Activated naive CD8-positive, alpha-beta T cell treated with anti-CD3 and anti-CD28 coated beads, Interleukin-2, amount 50 U/mL, for 16 hours (primary cell): ENCODE measurements at regions not wholly inside any gene's neighbourhood (a gene's known extent, or its start where the extent isn't known, plus 50 kb on each side); places are given as distances from the start of the nearest gene placed in this dataset.

Experiments used
- DNase-seq: peaks from one replicate; pipeline ENCODE4 v3.0.0-alpha.2; 2020; ENCODE audit warnings: low read depth, low spot score

DNA sequence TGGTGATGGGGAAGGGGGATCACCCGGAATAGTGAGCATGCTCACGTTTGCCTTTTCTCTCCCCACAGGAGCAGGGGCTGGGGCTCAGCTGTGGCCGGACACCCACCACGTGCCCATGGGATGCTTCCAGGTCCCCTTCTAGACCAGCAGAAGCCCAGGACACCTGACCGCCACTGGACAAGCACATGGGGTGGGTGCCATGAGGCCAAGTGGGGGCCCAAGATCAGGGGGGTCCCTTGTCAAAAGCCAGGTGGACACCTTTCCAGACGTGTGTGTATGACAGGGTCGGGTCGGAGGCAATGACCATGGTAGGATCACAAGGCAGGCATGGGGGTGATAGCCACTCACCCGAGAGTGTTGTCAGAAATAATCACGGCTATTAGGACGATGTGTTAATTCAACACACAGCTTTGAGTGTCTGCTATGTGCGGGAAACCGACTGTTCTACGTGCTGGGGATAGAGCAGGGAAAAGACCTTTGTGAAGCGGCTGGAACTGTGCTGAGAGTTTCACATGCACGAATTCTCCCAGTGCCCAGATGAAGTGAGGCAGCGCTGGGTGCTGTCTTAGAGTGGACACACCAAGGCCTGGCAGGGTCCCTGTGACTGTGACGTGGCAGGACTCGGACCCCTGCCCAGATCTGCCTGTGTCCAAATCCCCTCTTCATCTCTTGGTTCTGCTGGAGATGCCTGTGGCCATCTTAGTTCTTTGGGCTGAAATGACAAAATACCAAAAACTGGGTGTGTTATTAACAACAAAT lies 244.7 kb downstream of the NDUFA10 start:
- no peak for DNase-seq

DNA sequence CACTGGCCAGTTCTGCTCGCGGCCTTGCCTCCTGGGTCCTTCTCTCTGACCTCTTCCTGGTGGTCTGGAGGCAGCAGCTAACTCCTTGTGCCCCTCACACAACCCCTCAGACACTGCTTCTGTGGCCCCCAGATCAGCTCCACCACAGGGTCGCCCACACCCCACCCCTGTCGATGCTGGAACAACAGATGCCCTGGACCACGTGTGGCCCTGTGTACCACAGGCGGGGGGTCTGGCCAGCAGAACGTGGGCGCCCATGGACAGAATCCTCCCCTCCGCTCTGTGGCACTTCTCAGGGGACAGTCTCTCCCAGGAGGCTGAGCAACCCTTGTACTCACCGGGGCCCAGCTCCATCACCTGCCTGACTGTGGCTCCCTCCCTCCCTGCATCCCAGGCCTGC lies 245.6 kb downstream of the NDUFA10 start:
- no peak for DNase-seq

DNA sequence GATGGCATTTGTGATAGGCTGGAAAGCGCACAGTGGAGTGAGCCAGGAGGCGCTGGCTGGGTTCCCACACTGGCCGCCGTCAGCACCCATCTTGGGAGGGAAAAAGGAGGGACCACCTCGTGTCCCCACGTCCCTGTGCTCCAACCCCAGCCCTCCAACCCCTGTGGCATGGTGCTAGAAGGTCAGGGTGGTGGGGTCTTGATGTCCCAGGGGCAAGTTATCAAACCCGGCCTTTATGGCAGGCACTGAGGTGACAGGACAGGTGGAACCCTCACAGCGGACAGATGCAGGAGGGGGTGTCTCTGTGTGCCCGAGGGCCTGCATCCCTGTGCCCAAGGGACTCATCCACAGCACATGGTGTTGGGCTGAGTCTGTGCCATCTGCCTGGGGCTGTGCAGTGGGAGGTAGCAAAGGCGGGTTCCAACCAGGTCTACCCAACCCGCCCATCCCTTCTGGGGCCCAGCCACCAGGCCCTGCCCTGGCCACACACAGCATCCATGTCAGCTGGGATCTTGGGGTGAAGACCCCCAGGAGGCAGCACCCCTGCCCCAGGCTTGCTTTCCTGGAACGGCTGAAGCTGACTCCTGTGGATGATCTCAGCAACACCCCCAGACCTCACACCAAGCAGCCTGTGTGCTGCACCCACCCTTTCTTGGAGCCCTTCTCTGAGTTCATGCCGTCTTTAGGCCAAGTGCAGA lies 246.1 kb downstream of the NDUFA10 start:
- no peak for DNase-seq

DNA sequence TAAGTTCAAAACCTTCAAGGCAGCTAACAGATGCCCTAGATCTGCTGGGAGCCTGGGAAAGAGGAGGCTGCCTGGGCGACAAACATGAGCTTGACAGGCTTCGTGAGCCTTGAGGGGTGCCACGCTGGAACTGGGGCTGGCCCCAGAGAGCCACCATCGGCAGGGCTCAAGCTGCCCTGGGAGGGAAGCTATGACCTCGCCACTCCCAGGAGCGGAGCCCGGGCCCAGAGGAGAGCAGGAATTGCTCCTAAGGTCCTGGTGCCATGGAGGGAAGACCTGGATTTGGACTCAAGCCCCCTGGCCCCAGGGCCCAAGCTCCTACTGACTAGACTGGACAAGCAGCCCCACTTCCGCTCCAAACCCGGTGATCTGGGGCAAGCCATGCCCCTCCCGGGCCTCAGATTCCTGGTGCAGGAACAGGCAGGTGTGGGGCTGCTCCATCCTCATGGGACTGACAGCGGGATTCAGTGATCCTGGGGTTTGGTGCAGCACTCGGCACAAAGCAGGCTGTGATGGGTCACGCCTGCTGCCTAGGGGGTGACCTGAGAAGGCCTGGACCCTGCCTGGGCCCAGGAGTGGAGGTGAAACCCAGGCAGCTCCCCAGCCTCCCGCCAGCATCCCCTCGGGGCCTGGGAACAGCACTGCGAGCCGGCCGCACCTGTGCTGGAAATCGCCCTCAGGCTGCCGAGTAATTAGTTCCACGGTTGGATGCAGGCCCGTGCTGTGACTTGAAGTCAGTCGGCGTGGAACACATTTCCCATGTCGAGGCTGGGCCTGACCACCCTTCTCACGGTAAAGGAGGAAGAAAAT lies 246.9 kb downstream of the NDUFA10 start:
- no peak for DNase-seq

DNA sequence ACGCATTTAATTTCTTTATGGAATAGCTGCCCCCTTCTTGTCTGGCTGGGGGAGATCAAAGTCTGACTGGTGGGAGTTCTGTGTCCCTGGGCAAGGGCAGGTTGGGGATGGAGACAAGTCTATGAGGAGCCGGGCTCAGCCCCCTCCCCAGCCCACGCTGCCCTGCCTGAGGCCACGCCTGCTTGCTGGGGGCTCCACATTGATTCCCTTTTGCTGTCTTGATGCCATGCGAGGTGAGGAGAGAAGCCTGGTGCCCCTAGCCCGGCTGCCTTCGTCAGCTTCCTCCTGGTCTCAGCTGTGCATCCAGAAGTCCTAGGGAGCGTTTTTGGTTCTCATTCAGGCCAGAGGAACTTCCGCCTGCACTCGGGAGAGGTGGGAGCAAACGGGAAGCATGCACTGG lies 247.9 kb downstream of the NDUFA10 start:
- no peak for DNase-seq

DNA sequence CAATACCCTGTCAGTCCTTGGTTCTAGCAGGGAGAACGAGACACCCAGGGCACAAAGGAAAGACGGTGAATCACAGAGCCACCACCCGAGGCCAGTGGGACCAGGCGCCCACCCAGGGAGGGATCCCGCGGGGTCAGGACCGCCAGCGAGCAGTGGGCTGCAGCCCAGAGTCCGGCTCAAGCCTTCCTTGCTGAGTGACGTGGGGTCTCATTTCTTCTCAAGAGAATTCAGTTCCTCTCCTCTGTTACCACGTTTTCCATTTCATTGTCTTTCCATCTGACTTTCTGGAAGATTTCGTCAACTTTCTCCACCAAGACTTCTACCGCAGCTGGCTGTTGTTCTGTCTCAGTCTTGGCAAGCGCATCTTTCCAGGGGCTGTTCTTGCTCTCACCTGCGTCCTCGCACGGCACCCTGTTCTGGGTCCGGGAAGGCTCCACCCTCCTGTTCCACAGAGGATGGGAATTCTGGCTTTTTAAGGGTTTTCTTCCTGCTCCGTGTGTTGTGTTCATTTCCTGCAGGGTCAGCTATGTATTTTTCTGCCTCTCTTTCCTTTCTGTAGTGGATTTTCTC lies 248.6 kb downstream of the NDUFA10 start:
- DNase-seq: no peak

DNA sequence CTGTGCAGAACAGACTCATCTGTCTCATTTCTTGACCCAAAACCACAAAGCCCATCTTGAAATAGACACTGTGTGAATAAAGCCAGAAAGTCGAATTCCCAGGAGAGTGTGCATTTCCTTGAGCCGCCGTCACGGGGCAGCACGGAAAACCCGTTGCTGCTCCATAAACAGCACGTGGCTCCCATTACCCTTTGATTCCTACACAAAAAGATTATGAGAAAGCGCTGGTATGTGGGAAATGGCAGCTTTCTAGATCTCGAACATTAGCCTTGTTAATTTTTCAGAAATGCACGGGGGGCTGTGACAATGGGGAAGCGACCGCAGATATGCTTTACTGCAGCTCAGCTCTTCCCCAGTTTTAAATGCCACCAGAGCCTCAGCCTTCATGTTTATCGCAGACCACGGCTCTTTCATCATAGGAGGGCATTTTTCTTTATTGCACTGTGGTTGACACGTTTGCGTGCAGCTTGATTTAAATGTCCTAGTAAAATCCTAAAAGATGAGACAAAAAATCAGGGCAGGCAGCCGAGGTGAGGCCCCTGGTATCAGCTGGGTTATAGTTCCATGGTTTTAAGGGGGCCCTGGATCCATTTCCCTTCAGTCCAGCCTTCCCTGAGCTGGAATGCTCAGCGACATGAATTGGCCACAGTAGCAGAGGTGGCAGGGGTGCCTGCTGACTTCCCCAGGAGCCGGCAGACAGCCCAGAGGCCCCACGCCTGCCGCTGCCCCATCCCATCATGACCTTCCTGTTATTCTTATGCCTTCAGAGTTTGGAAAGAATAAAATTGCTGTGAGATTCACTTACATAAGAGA lies 249.3 kb downstream of the NDUFA10 start:
- no peak for DNase-seq

DNA sequence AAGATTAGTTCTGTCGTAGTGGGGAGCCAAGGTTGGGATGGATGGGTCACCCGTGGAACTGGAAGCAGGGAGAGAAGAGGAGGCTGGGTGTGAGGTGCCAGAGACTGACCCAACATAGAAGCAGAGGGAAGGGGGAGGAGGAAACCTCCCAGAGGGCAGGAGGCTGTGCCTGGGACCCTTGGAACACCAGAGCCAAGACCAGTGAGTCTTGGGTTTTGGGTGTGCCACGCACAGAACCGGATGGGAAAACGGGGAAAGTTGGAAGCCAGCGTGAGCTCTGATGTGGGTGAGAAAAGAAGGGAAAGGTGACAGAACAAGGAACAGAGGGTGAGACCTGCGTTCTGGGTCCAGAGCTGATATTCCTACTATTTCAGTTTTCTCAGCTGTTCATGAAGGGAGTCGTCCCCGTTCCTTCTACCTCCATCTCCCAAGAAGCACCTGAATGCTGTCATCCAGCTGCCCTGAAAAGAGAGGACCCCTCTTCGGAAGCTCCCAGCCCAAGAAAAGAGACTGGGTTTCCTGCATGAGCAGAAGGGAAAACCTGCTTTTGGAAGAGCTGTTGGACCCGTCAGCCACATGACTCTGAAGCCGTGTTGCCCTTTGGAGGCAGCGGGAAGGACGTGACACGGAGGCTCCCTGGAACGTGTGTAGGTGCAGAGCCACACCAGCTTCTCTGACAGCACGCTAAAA lies 250.1 kb downstream of the NDUFA10 start:
- DNase-seq: no peak

DNA sequence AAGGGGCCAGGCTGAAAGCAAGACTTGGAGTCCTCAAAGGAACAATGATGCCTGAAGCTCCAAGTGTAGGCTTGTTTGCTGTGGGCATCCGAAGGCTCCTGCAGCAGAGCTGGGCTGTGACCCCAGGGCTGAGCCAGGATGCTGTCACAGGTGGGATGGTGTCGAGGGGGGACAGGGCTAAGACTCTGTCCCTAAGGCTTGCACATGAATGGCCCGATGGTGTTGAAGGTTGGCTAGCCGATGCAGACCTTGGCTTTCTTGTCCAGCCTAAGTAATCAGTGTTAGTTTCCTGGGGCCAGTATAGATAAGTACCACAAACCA lies 251.0 kb downstream of the NDUFA10 start:
- DNase-seq: no peak

DNA sequence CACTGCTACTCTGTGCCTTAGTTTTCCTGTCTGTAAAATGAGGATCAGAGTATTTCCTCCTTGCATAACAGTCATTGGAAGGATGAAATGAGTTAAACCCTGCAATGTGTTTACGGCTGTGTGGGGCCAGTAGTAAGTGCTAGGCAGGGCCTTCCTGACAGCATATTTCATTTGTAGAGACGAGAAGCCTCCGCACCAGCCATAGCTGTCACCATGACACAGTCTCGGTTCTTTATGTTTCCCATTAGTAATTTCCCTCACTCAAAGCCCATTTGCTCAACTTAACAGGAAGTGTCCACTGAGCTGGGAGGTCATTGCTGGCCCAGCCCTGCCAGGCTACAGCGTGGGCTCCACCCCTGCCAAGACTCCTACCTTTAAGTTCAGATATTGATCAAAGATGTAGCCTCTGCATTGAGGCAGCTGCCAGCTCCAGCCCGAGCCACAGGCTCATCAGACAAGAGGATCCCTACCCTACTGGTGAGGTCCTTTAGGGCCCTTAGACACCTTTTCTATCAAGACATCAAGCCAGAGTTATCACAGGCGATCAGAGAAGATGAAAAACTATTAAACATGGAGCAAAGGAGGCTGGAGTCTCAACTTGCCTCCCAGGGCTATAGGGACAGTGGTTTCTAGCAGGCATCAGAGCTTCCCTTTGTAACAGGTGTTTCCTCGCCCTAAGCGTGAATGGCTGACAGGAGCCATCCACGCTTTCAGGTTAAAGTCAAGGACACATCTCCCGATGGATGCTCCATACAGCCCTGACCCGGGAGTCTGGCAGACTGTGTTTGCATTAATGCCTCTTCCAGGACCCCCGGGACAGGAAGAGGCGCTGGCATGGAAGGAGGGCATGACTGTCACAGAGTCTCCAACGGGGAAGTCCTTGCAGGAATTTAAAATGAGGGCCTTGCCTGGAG lies 251.7 kb downstream of the NDUFA10 start:
- DNase-seq: no peak

DNA sequence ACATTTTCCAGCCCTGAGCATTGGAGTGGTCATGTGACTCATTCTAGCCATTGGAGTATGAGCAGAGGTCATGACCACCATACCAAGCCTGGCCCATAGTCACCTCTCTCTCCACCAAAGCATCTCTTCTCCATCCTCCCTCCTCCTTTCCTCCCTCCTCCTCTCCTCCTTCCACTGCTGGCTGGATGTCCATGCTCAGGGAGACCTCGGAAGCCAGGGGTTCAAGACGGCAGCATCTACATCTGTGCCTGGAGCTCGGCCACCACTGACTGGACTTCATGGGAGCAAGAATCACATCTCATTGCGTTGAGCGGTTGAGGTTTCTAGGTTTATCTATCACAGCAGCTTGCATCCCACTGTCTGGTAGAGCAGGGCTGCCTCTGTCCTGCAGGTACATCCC lies 252.4 kb downstream of the NDUFA10 start:
- no peak for DNase-seq

DNA sequence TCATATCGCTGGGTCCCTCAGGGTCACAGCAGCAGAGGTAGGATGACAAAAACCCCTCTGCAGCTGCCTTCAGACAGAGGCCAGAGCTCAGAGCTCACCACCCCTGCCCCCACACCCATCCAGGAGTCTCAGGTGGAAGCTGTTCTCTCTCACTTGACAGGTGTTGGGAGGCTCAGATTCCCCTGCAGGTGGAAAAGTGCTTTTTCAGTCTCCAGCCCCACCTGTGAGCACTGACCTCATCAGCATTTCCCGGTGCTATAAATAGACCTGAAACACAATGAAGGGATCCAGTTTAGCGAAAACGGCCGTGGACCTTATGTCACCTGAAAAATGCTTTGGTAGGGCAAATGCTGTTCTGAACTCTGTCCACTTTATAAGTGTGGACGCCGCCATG lies 254.9 kb downstream of the NDUFA10 start:
- no peak for DNase-seq

DNA sequence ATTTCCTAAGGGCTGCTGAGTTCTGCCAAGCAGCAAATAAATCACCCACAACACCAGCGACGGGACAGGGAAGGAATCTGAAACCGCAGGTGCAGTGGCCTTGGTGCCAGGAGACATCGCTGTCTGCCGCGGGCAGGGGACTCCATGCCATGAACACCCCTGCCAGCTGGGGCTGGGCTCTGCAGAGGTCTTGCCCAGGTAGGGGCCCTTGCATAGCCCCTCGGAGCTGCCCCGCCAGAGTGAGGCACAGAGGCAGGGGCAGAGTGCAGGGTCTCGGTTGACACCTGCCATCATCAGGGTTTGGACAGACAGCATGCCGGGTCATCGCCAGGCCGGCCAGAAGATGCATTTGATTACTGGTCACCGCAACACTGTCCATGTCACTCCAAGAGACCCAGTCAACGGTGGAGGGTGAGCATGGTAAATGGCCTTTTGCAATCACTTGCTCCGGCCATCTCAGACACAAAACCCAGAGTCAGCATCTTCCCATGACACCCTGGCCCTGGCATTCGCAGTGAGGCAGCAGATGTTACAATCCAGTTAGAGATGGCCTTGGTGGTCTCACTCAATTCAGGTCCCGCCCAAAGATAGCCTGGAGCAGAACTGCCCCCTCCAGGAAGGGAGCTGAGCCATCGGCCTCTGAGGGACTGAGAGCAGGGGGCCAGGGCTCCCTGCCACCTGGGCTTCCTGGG lies 255.4 kb downstream of the NDUFA10 start:
- DNase-seq: no peak

DNA sequence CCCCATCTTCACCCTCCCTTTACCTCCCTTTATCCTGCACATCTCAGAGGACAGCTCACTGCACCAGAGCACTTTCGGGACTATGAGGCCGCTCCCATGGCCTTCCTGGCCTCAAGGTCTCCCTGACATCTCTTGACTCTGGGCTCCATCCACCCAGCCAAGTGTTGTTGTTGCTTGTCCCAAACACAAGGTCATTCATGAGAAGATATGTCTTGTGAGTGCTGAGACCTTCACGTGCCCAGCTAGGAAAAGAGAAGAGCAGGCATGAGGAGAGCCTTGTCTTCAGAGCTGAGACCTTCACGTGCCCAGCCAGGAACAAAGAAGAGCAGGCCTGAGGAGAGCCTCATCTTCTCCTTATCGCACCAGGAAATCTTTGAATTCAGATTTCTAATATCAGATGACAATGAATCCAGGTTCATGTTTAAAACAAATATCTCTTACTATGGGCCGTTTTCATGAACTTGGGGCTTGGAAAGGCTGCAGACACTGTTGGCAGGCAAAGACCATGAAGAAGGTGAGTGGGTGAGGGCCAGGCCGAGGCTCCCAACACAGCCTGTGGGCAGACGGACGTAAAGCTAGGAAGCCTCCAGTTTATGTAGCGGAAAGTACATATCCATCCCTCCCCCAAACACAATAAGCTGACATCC lies 256.1 kb downstream of the NDUFA10 start:
- no peak for DNase-seq

DNA sequence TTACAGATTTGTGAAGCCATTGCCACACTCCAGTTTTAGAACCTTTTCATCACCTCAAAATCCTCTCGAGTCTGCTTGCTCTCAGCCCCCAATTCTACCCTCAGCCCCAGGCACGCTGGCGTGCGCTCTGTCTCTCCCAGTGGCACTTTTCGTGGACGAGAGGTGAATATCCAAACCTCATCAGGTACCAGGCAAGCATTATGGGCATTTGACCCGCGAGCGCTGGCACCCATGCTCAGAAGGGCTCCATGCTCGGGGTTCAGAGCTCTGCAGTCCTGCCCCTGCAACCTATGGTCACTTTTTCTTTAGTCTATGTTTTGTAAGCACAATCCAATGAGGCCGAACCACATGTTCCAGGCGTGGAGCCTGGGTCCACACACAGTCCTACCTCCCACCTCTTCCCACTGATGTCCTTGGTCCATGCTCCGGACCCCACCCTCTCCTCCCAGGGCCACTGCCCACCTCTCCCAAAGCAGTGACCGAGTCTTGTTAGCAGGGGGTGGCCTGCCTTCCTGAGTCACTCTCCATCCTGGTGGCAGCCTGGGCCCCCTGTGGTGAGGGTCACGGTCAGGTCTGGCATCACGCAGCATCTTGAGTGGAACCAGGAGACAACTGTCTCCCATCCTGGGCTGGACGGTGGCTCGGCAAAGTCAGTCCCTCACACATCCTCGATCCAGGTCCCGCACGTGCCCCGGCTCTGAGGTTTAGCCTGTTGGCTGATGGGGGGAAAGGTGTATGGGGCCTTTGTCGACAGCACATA lies 256.9 kb downstream of the NDUFA10 start:
- no peak for DNase-seq

DNA sequence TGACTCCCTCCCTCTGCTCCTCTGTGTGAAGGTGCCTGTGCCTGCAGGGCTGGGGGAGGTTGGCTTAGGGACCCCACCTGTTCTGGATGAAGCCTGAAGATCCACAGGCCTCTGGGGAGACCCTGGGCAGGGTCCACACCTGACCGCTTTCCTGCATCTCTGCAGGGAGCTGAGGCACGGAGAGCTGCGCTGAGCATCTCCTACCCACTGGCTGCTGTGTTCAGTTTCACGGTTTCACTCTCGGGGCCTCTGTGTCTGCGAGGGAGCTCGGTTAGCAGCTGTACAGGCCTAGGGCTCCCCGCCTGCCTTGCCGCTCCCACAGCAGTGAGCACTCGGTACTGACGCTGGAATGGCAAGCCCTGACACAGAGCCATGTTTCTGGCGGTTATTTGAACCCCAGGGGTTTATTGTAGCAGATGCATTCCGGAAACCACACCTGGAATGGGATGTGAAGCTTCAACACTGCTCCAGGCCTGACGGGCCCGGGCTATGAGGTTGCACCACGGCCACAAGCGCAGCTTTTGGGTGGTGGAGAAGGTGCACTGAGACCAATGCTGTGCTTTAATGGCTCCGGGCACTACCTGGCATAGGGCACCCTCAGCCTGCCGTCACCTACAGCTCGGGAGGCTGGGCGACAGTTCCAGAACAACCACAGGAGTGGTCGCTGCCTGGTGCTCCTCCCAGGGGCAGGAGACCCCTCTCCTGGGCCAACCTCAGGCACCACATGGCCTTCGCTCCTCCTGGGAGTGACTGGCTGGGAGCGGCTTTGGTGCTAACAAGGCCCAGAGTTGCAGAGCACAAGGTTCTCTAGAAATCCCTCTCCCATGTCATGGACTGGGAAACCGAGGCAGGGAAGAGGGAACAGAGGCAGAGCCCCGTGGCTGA lies 257.9 kb downstream of the NDUFA10 start:
- DNase-seq: no peak

DNA sequence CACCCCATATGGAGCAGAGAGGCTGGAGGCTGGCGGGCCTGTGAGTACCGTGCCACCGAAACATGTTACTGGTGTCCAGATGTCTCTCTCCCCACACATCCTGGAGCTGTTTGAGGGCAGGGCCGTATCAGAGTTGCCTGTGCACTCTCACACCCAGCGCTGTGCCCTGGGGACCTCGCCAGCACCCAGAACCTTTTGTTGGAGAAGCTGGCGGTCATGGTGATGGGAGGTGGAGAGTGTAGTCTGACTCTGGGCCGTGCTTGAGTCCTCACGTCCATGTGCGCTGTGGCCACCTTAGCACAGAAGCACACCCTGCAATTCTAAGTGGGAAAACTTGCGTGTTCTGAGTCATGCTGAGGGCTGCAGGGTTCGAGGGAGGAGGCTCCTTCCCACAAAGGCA lies 259.2 kb downstream of the NDUFA10 start:
- DNase-seq: no peak
